ENCODE measurements at regions not wholly inside any gene's neighbourhood (a gene's known extent, or its start where the extent isn't known, plus 50 kb on each side); places are given as distances from the start of the nearest gene placed in this dataset.

GRCh38 chr17:53118948-53119347 lies 703.8 kb upstream of the KIF2B start:
- TF ChIP-seq CTCF (conservative IDR thresholded peaks at IDR 0.05; ENCODE audit: low read depth, low read length) (no peak), POLR2A (IDR thresholded peaks at IDR 0.05; ENCODE audit: low read depth, low read length) (no peak), RAD21 (IDR thresholded peaks at IDR 0.05; ENCODE audit: low read length) (no peak), MAZ (IDR thresholded peaks at IDR 0.05; ENCODE audit: borderline replicate concordance, low read depth, low read length) (no peak), USF2 (IDR thresholded peaks at IDR 0.05; ENCODE audit: low read depth, low read length) (no peak), MAFK (IDR thresholded peaks at IDR 0.05; ENCODE audit: low read depth, low read length) (no peak), CEBPB (IDR thresholded peaks at IDR 0.05; ENCODE audit: low read depth, low read length) (no peak), BHLHE40 (IDR thresholded peaks at IDR 0.05; ENCODE audit: low read depth, low read length) (no peak), MXI1 (IDR thresholded peaks at IDR 0.05; ENCODE audit: borderline replicate concordance, low read depth, low read length) (no peak), RFX5 (IDR thresholded peaks at IDR 0.05; ENCODE audit: low read depth, low read length) (no peak)

Measured in IMR-90 (cell line).